ENCODE measurements at regions not wholly inside any gene's neighbourhood (a gene's known extent, or its start where the extent isn't known, plus 50 kb on each side); places are given as distances from the start of the nearest gene placed in this dataset.

GRCh38 chr20:41719151-41719550 is 101.0 kb upstream of the CHD6 start:
- no peak overlapping the region for H3K9ac ChIP-seq (ENCODE audit: low read length)
- H3K27me3 ChIP-seq (ENCODE audit: insufficient read depth, low read length) = no peaks in the 10 kb centered on the region
- no peak overlapping the region for H2AFZ ChIP-seq (ENCODE audit: low read depth, low read length, poor library complexity, severe bottlenecking)
- H3K9me3 ChIP-seq (ENCODE audit: control insufficient read depth in 1 of 2, insufficient read depth in 1 of 2, low read depth in 1 of 2, low read length in 2 of 2) = no peaks in the 10 kb centered on the region
- intact Hi-C loops (cut with micrococcal nuclease) = no loop called here
- no peaks in the 10 kb centered on the region for H3K4me1 ChIP-seq (ENCODE audit: control insufficient read depth in 1 of 2, insufficient read depth in 2 of 2, low read length in 2 of 2)
- no peaks in the 10 kb centered on the region for H4K20me1 ChIP-seq (ENCODE audit: insufficient read depth)
- H3K4me2 ChIP-seq (ENCODE audit: low read length) = no peak overlapping the region
- DNase-seq (ENCODE audit: low read depth, low spot score) (no peak), ATAC-seq (no peak)
- no peaks in the 10 kb centered on the region for H3K9me2 ChIP-seq (ENCODE audit: insufficient read depth)
- no peaks in the 10 kb centered on the region for H3K36me3 ChIP-seq (ENCODE audit: control insufficient read depth in 1 of 2, insufficient read depth in 2 of 2, low read length in 2 of 2)
- H3K79me2 ChIP-seq (ENCODE audit: insufficient read depth, low read length) = no peaks in the 10 kb centered on the region
- no TSS peak for BruUV-seq (replicated peaks)
- TF ChIP-seq TCF7L2 (IDR thresholded peaks at IDR 0.05; ENCODE audit: borderline replicate concordance, extremely low read depth, insufficient read depth, insufficient read length) (no peak), JUND (IDR thresholded peaks at IDR 0.05) (no peak), EGR1 (IDR thresholded peaks at IDR 0.05; ENCODE audit: low read depth) (no peak), CEBPB (IDR thresholded peaks at IDR 0.05; ENCODE audit: low read depth) (no peak), FOSL1 (IDR thresholded peaks at IDR 0.05; ENCODE audit: low read depth) (no peak), CBX3 (IDR thresholded peaks at IDR 0.05; ENCODE audit: low read depth) (no peak), SRF (IDR thresholded peaks at IDR 0.05; ENCODE audit: low read depth) (no peak), SP1 (IDR thresholded peaks at IDR 0.05; ENCODE audit: low read depth) (no peak)
- no peak overlapping the region for H3K27ac ChIP-seq (ENCODE audit: low read depth, low read length)
- ChIA-PET RAD21 (ENCODE audit: low non-redundant PET in 1 of 2, low total read pairs in 2 of 2, uncharacterized antibody in 2 of 2, unreplicated experiment in 2 of 2) (no interaction called here), POLR2A (no interaction called here), CTCF (interaction anchor here (1.6 kb wide), 1 partner anchor 21 kb away, joined by 5 read pairs; no protein-coding TSS in a partner anchor)
- no peak overlapping the region for H3K4me3 ChIP-seq (replicated peaks in 1 of 2; ENCODE audit: low read depth in 1 of 2, low read length in 2 of 2)

GRCh38 chr20:41717483-41717882 is 99.3 kb upstream of the CHD6 start:
- Histone ChIP-seq H2AFZ (ENCODE audit: low read depth, low read length, poor library complexity, severe bottlenecking) (no peak overlapping the region), H3K9me3 (ENCODE audit: control insufficient read depth in 1 of 2, insufficient read depth in 1 of 2, low read depth in 1 of 2, low read length in 2 of 2) (no peaks in the 10 kb centered on the region), H3K36me3 (ENCODE audit: control insufficient read depth in 1 of 2, insufficient read depth in 2 of 2, low read length in 2 of 2) (no peaks in the 10 kb centered on the region), H4K20me1 (ENCODE audit: insufficient read depth) (no peaks in the 10 kb centered on the region), H3K9me2 (ENCODE audit: insufficient read depth) (no peaks in the 10 kb centered on the region), H3K27ac (ENCODE audit: low read depth, low read length) (no peak overlapping the region), H3K9ac (ENCODE audit: low read length) (no peak overlapping the region), H3K79me2 (ENCODE audit: insufficient read depth, low read length) (no peaks in the 10 kb centered on the region), H3K4me3 (replicated peaks in 1 of 2; ENCODE audit: low read depth in 1 of 2, low read length in 2 of 2) (no peak overlapping the region), H3K27me3 (ENCODE audit: insufficient read depth, low read length) (no peaks in the 10 kb centered on the region), H3K4me2 (ENCODE audit: low read length) (no peak overlapping the region), H3K4me1 (ENCODE audit: control insufficient read depth in 1 of 2, insufficient read depth in 2 of 2, low read length in 2 of 2) (no peaks in the 10 kb centered on the region)
- ChIA-PET RAD21 (ENCODE audit: low non-redundant PET in 1 of 2, low total read pairs in 2 of 2, uncharacterized antibody in 2 of 2, unreplicated experiment in 2 of 2) (no interaction called here), CTCF (no interaction called here), POLR2A (no interaction called here)
- no peak for ATAC-seq
- DNase-seq (ENCODE audit: low read depth, low spot score) = no peak
- no TSS peak for BruUV-seq (replicated peaks)
- intact Hi-C loops (cut with micrococcal nuclease) = no loop called here
- TF ChIP-seq ATF3 (IDR thresholded peaks at IDR 0.05) (no peak), CEBPB (IDR thresholded peaks at IDR 0.05; ENCODE audit: low read depth) (no peak), ZBTB33 (IDR thresholded peaks at IDR 0.05; ENCODE audit: extremely low read depth, insufficient replicate concordance, low read length) (no peak), CBX3 (IDR thresholded peaks at IDR 0.05; ENCODE audit: low read depth) (no peak), TCF7L2 (IDR thresholded peaks at IDR 0.05; ENCODE audit: borderline replicate concordance, extremely low read depth, insufficient read depth, insufficient read length) (no peak), REST (IDR thresholded peaks at IDR 0.05; ENCODE audit: low read depth) (no peak), POLR2AphosphoS5 (IDR thresholded peaks at IDR 0.05; ENCODE audit: low read depth, low read length) (no peak), ZNF274 (IDR thresholded peaks at IDR 0.05; ENCODE audit: low read depth, low read length) (no peak), RAD21 (IDR thresholded peaks at IDR 0.05; ENCODE audit: low read depth) (no peak), YY1 (IDR thresholded peaks at IDR 0.05; ENCODE audit: extremely low read depth, insufficient replicate concordance, low read depth, low read length) (no peak), FOSL1 (IDR thresholded peaks at IDR 0.05; ENCODE audit: low read depth) (no peak), EZH2phosphoT487 (IDR thresholded peaks at IDR 0.05; ENCODE audit: borderline replicate concordance) (no peak), SIN3A (IDR thresholded peaks at IDR 0.05; ENCODE audit: low read depth) (no peak)
